H1 (cell line): ENCODE measurements at regions not wholly inside any gene's neighbourhood (a gene's known extent, or its start where the extent isn't known, plus 50 kb on each side); places are given as distances from the start of the nearest gene placed in this dataset.

Experiments
- CTCF ChIA-PET: fragments of 300-600 bp; sonication (Branson Sonifier 250); formaldehyde crosslinking; loops from one replicate; lab custom pipeline; 2021; ENCODE audit not compliant: partially characterized antibody; lab: Charles Lee
- POLR2A ChIA-PET: fragments of 300-600 bp; sonication (Branson Sonifier 250); formaldehyde crosslinking; loops from one replicate; lab custom pipeline; 2021; ENCODE audit warnings: inconsistent platforms; ENCODE audit not compliant: partially characterized antibody; lab: Charles Lee
- DNase-seq, 2 experiments: peaks; one replicate each; pipeline versions ENCODE4 v3.0.0 to v3.0.0-alpha.2; 2010 to 2022; ENCODE audit warnings: low spot score in 2 of 2, low read depth in 1 of 2, mixed read lengths in 1 of 2
- FAIRE-seq: peaks from 2 replicates; lab custom pipeline; 2011; peaks lifted over from hg19 to GRCh38; lab: Jason Lieb, UNC
- H2AFZ ChIP-seq: 2 replicates; pipeline ENCODE4 v1.8.1; 2012; ENCODE audit warnings: low read length, inconsistent platforms
- H2AK5ac ChIP-seq: 2 replicates; pipeline ENCODE4 v1.6.1; 2013; ENCODE audit warnings: low read depth, low read length
- H2BK120ac ChIP-seq: replicated peaks from 2 replicates; pipeline ENCODE3; 2013; ENCODE audit warnings: low read depth, low read length, inconsistent platforms
- H2BK12ac ChIP-seq: 2 replicates; pipeline ENCODE4 v1.6.1; 2013; ENCODE audit warnings: low read depth, low read length
- H2BK15ac ChIP-seq: 2 replicates; pipeline ENCODE4 v1.6.1; 2013; ENCODE audit warnings: low read length
- H2BK20ac ChIP-seq: 2 replicates; pipeline ENCODE4 v1.6.1; 2013; ENCODE audit warnings: low read length
- H2BK5ac ChIP-seq: 2 replicates; pipeline ENCODE4 v1.6.1; 2013; ENCODE audit warnings: low read depth, low read length
- H3K14ac ChIP-seq: 2 replicates; pipeline ENCODE4 v1.6.1; 2013; ENCODE audit warnings: inconsistent platforms; ENCODE audit not compliant: insufficient read length
- H3K18ac ChIP-seq: 2 replicates; pipeline ENCODE4 v1.6.1; 2013; ENCODE audit warnings: low read length; ENCODE audit errors: extremely low read depth
- H3K23ac ChIP-seq: 2 replicates; pipeline ENCODE4 v1.6.1; 2013; ENCODE audit warnings: inconsistent platforms; ENCODE audit not compliant: insufficient read length
- H3K23me2 ChIP-seq: 2 replicates; pipeline ENCODE4 v1.6.1; 2013; ENCODE audit warnings: low read depth, low read length
- H3K27ac ChIP-seq: 2 replicates; pipeline ENCODE4 v1.6.1; 2011; ENCODE audit warnings: low read depth, low read length, inconsistent platforms
- H3K27me3 ChIP-seq, 4 experiments: replicated peaks in 1 of 4; 1 replicate in 1 of 4; 2 replicates in 3 of 4; pipeline versions ENCODE4 v1.6.1 to v1.8.1; 2011 to 2013; ENCODE audit warnings: low read length in 3 of 4, mild to moderate bottlenecking in 3 of 4, inconsistent platforms in 2 of 4, mixed read lengths in 2 of 4, moderate library complexity in 1 of 4; ENCODE audit not compliant: control insufficient read depth in 3 of 4, insufficient read depth in 3 of 4; ENCODE audit errors: extremely low read depth in 1 of 4
- H3K36me3 ChIP-seq, 4 experiments: 2 replicates each; pipeline versions ENCODE4 v1.6.1 to v1.8.1; 2011 to 2013; ENCODE audit warnings: mild to moderate bottlenecking in 4 of 4, low read length in 3 of 4, moderate library complexity in 2 of 4, control low read depth in 1 of 4, inconsistent platforms in 1 of 4; ENCODE audit not compliant: insufficient read depth in 4 of 4, control insufficient read depth in 2 of 4
- H3K4ac ChIP-seq: replicated peaks from 2 replicates; pipeline ENCODE3; 2013; ENCODE audit warnings: low read length, low read depth, mixed read lengths, inconsistent platforms; ENCODE audit not compliant: insufficient read length
- H3K4me1 ChIP-seq, 4 experiments: replicated peaks in 1 of 4; 1 replicate in 1 of 4; 2 replicates in 3 of 4; pipeline versions ENCODE4 v1.6.1 to v1.8.1; 2011 to 2013; ENCODE audit warnings: low read length in 3 of 4, inconsistent platforms in 2 of 4, mixed read lengths in 1 of 4; ENCODE audit not compliant: insufficient read depth in 4 of 4, control insufficient read depth in 3 of 4
- H3K4me2 ChIP-seq, 2 experiments: 2 replicates each; pipeline versions ENCODE4 v1.6.1 to v1.8.1; 2011 to 2013; ENCODE audit warnings: low read depth in 2 of 2, low read length in 2 of 2, control low read depth in 1 of 2, inconsistent platforms in 1 of 2, mild to moderate bottlenecking in 1 of 2; ENCODE audit not compliant: insufficient read depth in 1 of 2
- H3K4me3 ChIP-seq, 4 experiments: fragments of 200-600, 300-600 bp in 1 of 4; sonication (generic), shearing (Covaris generic), sonication (Bioruptor Twin) in 1 of 4; 2 replicates each; pipeline versions ENCODE4 v1.5.1 to v1.8.1; 2011 to 2016; ENCODE audit warnings: low read length in 4 of 4, low read depth in 3 of 4, control low read depth in 2 of 4, inconsistent platforms in 2 of 4, mild to moderate bottlenecking in 2 of 4, mixed read lengths in 1 of 4, moderate library complexity in 1 of 4; ENCODE audit not compliant: insufficient read depth in 2 of 4; ENCODE audit errors: extremely low read depth in 1 of 4
- H3K56ac ChIP-seq: replicated peaks from 2 replicates; pipeline ENCODE3; 2013; ENCODE audit warnings: low read depth, mild to moderate bottlenecking, mixed read lengths, low read length, inconsistent platforms; ENCODE audit not compliant: insufficient read length
- H3K79me1 ChIP-seq: 2 replicates; pipeline ENCODE4 v1.6.1; 2013; ENCODE audit warnings: low read depth, low read length, control low read depth
- H3K79me2 ChIP-seq, 2 experiments: 2 replicates each; pipeline versions ENCODE4 v1.6.1 to v1.8.1; 2012 to 2013; ENCODE audit warnings: low read length in 2 of 2, mild to moderate bottlenecking in 2 of 2, inconsistent platforms in 1 of 2; ENCODE audit not compliant: insufficient read depth in 2 of 2, control insufficient read depth in 1 of 2
- H3K9ac ChIP-seq, 4 experiments: replicated peaks in 1 of 4; 1 replicate in 1 of 4; 2 replicates in 3 of 4; pipeline versions ENCODE4 v1.6.1 to v1.8.1; 2011 to 2013; ENCODE audit warnings: low read depth in 3 of 4, low read length in 3 of 4, control low read depth in 2 of 4, mild to moderate bottlenecking in 2 of 4, moderate library complexity in 2 of 4, inconsistent platforms in 1 of 4; ENCODE audit errors: extremely low read depth in 1 of 4
- H3K9me3 ChIP-seq, 2 experiments: 2 replicates each; pipeline versions ENCODE4 v1.6.1 to v1.8.1; 2012 to 2013; ENCODE audit warnings: mild to moderate bottlenecking in 2 of 2, moderate library complexity in 2 of 2, control low read depth in 1 of 2, inconsistent platforms in 1 of 2, low read depth in 1 of 2, low read length in 1 of 2, mixed read lengths in 1 of 2; ENCODE audit not compliant: insufficient read depth in 2 of 2
- H4K20me1 ChIP-seq, 2 experiments: replicated peaks in 1 of 2; 2 replicates each; pipeline versions ENCODE3 to v1.8.1; 2011 to 2013; ENCODE audit warnings: inconsistent platforms in 2 of 2, low read length in 2 of 2, mild to moderate bottlenecking in 1 of 2; ENCODE audit not compliant: insufficient read depth in 2 of 2, control insufficient read depth in 1 of 2
- H4K5ac ChIP-seq: 2 replicates; pipeline ENCODE4 v1.6.1; 2013; ENCODE audit warnings: low read length, low read depth, mixed read lengths, inconsistent platforms; ENCODE audit not compliant: insufficient read length
- H4K8ac ChIP-seq: 2 replicates; pipeline ENCODE4 v1.8.0; 2013; ENCODE audit warnings: mild to moderate bottlenecking, moderate library complexity, low read length, inconsistent platforms; ENCODE audit not compliant: insufficient read depth; ENCODE audit errors: extremely low read depth
- H4K91ac ChIP-seq: replicated peaks from 2 replicates; pipeline ENCODE3; 2013; ENCODE audit warnings: low read length, mixed read lengths, inconsistent platforms; ENCODE audit not compliant: insufficient read length
- BACH1 ChIP-seq: IDR thresholded peaks from 2 replicates; pipeline ENCODE4 v1.6.1; 2012; ENCODE audit warnings: low read length, improper control_type of control experiment
- E2F6 ChIP-seq: IDR thresholded peaks from 2 replicates; pipeline ENCODE4 v1.6.1; 2012; ENCODE audit warnings: inconsistent platforms
- FOSL1 ChIP-seq: IDR thresholded peaks from 2 replicates; pipeline ENCODE4 v1.6.1; 2011; ENCODE audit warnings: mild to moderate bottlenecking, low read depth, low read length, moderate library complexity; ENCODE audit not compliant: insufficient read depth
- GABPA ChIP-seq: IDR thresholded peaks from 2 replicates; pipeline ENCODE4 v1.6.1; 2011; ENCODE audit warnings: mild to moderate bottlenecking, low read length, moderate library complexity, borderline replicate concordance; ENCODE audit not compliant: insufficient read depth
- HDAC6 ChIP-seq: IDR thresholded peaks from one replicate; pipeline ENCODE4 v1.7.1; 2012; ENCODE audit warnings: low read depth, mild to moderate bottlenecking, inconsistent platforms, low read length, moderate library complexity
- POLR2A ChIP-seq, 2 experiments: IDR thresholded peaks; 1 replicate in 1 of 2; 2 replicates in 1 of 2; pipeline ENCODE4 v1.6.1; 2011; ENCODE audit warnings: low read depth in 2 of 2, low read length in 2 of 2, mild to moderate bottlenecking in 2 of 2; ENCODE audit errors: control extremely low read depth in 1 of 2
- POLR2AphosphoS5 ChIP-seq: IDR thresholded peaks from 2 replicates; pipeline ENCODE4 v1.6.1; 2011; ENCODE audit warnings: low read depth, low read length
- RBBP5 ChIP-seq: IDR thresholded peaks from 2 replicates; pipeline ENCODE4 v1.7.1; 2012; ENCODE audit warnings: low read depth, mild to moderate bottlenecking, inconsistent platforms, low read length, moderate library complexity, borderline replicate concordance
- RNF2 ChIP-seq: fragments of 200-900, 300-1000 bp; sonication (generic); IDR thresholded peaks from 2 replicates; pipeline ENCODE4 v1.7.1; 2016; ENCODE audit warnings: borderline replicate concordance, low read depth, mild to moderate bottlenecking, antibody characterized with exemption, low read length; ENCODE audit not compliant: poor library complexity, severe bottlenecking; ENCODE audit errors: missing control alignments
- SAP30 ChIP-seq: fragments of 300-600 bp; sonication (generic); IDR thresholded peaks from 2 replicates; pipeline ENCODE4 v1.7.1; 2012; ENCODE audit warnings: low read length, moderate library complexity, mild to moderate bottlenecking, inconsistent platforms; ENCODE audit not compliant: insufficient read depth, insufficient replicate concordance
- SP4 ChIP-seq: IDR thresholded peaks from 2 replicates; pipeline ENCODE4 v1.6.1; 2012; ENCODE audit warnings: low read length, inconsistent platforms
- TAF1 ChIP-seq: IDR thresholded peaks from 2 replicates; pipeline ENCODE4 v1.6.1; 2011; ENCODE audit warnings: mild to moderate bottlenecking, low read depth, low read length
- TCF12 ChIP-seq: IDR thresholded peaks from 2 replicates; pipeline ENCODE4 v1.6.1; 2011; ENCODE audit warnings: low read depth, mild to moderate bottlenecking, low read length
- YY1 ChIP-seq: IDR thresholded peaks from 2 replicates; pipeline ENCODE4 v1.6.1; 2011; ENCODE audit warnings: low read depth, mild to moderate bottlenecking, low read length
- TF ChIP-seq, protein P1 (sequence below): IDR thresholded peaks from 2 replicates; pipeline ENCODE4 v1.6.1; 2011; ENCODE audit warnings: low read length, improper control_type of control experiment

- FAIRE-seq (no peak), DNase-seq (no peak)
- no peak overlapping the region for H3K4ac ChIP-seq
- H4K91ac ChIP-seq, result no peak overlapping the region
- no peak overlapping the region for H4K5ac ChIP-seq
- no peak overlapping the region for H3K9ac ChIP-seq
- H2BK120ac ChIP-seq, result no peak overlapping the region
- no peak overlapping the region for H2BK5ac ChIP-seq
- H3K18ac ChIP-seq, result no peak overlapping the region
- ChIA-PET POLR2A (no interaction called here), CTCF (no interaction called here)
- no peaks in the 10 kb centered on the region for H3K23me2 ChIP-seq
- no peak overlapping the region for H2BK15ac ChIP-seq
- no peak overlapping the region for H3K56ac ChIP-seq
- H4K8ac ChIP-seq, result no peak overlapping the region
- no peak overlapping the region for H3K14ac ChIP-seq
- no peaks in the 10 kb centered on the region for H3K36me3 ChIP-seq
- H3K79me2 ChIP-seq, result no peaks in the 10 kb centered on the region
- H3K79me1 ChIP-seq, result no peaks in the 10 kb centered on the region
- no peak overlapping the region for H2AK5ac ChIP-seq
- no peaks in the 10 kb centered on the region for H4K20me1 ChIP-seq
- H3K27me3 ChIP-seq, result no peaks in the 10 kb centered on the region
- H3K4me3 ChIP-seq, result no peak overlapping the region
- no peak overlapping the region for H2AFZ ChIP-seq
- no peak overlapping the region for H2BK12ac ChIP-seq
- no peak overlapping the region for H3K23ac ChIP-seq
- H3K4me1 ChIP-seq, result no peaks in the 10 kb centered on the region
- TF ChIP-seq POLR2AphosphoS5, result no peak
- TF ChIP-seq GABPA, result no peak
- TF ChIP-seq BACH1, result no peak
- no peak for TF ChIP-seq SAP30
- no peak for TF ChIP-seq TCF12
- TF ChIP-seq TAF1, result no peak
- TF ChIP-seq, protein P1, sequence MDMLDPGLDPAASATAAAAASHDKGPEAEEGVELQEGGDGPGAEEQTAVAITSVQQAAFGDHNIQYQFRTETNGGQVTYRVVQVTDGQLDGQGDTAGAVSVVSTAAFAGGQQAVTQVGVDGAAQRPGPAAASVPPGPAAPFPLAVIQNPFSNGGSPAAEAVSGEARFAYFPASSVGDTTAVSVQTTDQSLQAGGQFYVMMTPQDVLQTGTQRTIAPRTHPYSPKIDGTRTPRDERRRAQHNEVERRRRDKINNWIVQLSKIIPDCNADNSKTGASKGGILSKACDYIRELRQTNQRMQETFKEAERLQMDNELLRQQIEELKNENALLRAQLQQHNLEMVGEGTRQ, result no peak
- TF ChIP-seq RBBP5, result no peak
- no peak for TF ChIP-seq POLR2A (IDR thresholded peaks at IDR 0.05; ENCODE audit: control extremely low read depth in 1 of 2, low read depth in 2 of 2, low read length in 2 of 2)
- TF ChIP-seq RNF2, result no peak
- TF ChIP-seq YY1, result no peak
- no peak for TF ChIP-seq SP4
- TF ChIP-seq FOSL1, result no peak
- TF ChIP-seq HDAC6, result no peak
- no peak for TF ChIP-seq E2F6
- TF ChIP-seq, all 59 proteins: peak for 0
- no peak overlapping the region for H2BK20ac ChIP-seq
- no peak overlapping the region for H3K27ac ChIP-seq
- no peaks in the 10 kb centered on the region for H3K9me3 ChIP-seq
- no peak overlapping the region for H3K4me2 ChIP-seq
Observed at GRCh38 chr20:16929756-16930155, 181.6 kb downstream of the OTOR start.
